ENCODE measurements at regions not wholly inside any gene's neighbourhood (a gene's known extent, or its start where the extent isn't known, plus 50 kb on each side); places are given as distances from the start of the nearest gene placed in this dataset.
"Not testable (repeated sequence)": the region's sequence is repeated elsewhere in the genome, so short reads cannot be mapped to it uniquely, and the experiment has no call there.

DNA sequence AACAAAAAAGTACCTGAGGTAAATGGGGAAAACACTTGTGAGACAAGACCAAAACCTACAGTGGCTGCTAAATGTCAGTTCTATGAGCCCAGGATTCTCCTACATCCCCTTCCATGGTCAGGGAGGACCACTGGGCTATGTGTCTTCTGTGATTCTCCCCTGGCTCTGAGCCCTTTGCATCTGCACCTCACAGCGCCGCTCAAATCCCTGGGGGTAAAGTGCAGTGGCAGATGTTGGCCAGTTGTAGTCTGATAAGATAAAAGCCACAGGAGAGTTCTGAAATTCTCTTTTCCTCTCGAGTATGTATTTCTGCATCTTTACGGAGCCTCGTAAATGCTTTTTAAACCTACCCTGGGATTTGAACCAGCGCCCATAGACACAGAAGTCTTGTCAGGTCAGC is 247.1 kb downstream of the ZNF479 start:
- not testable (repeated sequence) for TF ChIP-seq POLR2A, EP300 (IDR thresholded peaks at IDR 0.05)
- TF ChIP-seq, protein P1, sequence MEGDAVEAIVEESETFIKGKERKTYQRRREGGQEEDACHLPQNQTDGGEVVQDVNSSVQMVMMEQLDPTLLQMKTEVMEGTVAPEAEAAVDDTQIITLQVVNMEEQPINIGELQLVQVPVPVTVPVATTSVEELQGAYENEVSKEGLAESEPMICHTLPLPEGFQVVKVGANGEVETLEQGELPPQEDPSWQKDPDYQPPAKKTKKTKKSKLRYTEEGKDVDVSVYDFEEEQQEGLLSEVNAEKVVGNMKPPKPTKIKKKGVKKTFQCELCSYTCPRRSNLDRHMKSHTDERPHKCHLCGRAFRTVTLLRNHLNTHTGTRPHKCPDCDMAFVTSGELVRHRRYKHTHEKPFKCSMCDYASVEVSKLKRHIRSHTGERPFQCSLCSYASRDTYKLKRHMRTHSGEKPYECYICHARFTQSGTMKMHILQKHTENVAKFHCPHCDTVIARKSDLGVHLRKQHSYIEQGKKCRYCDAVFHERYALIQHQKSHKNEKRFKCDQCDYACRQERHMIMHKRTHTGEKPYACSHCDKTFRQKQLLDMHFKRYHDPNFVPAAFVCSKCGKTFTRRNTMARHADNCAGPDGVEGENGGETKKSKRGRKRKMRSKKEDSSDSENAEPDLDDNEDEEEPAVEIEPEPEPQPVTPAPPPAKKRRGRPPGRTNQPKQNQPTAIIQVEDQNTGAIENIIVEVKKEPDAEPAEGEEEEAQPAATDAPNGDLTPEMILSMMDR (IDR thresholded peaks at IDR 0.05): not testable (repeated sequence)
